MM.1S (cell line): ENCODE measurements at regions not wholly inside any gene's neighbourhood (a gene's known extent, or its start where the extent isn't known, plus 50 kb on each side); places are given as distances from the start of the nearest gene placed in this dataset.

Source experiments
- CTCF ChIP-seq: fragments of 300-600 bp; sonication (generic); IDR thresholded peaks from 2 replicates; pipeline ENCODE4 v1.5.1; 2016; ENCODE audit warnings: antibody characterized with exemption, low read length, mixed read lengths
- EZH2 ChIP-seq: fragments of 300-600 bp; sonication (generic); optimal IDR thresholded peaks from 2 replicates; pipeline ENCODE3; 2017; ENCODE audit warnings: low read depth, mild to moderate bottlenecking, antibody characterized with exemption, low read length, mixed read lengths

- no peak for TF ChIP-seq CTCF
- TF ChIP-seq EZH2: no peak
Observed at GRCh38 chr4:107138433-107138832, 102.3 kb upstream of the DKK2 start.
